ENCODE measurements at regions not wholly inside any gene's neighbourhood (a gene's known extent, or its start where the extent isn't known, plus 50 kb on each side); places are given as distances from the start of the nearest gene placed in this dataset.
"Not testable (repeated sequence)": the region's sequence is repeated elsewhere in the genome, so short reads cannot be mapped to it uniquely, and the experiment has no call there.

DNA sequence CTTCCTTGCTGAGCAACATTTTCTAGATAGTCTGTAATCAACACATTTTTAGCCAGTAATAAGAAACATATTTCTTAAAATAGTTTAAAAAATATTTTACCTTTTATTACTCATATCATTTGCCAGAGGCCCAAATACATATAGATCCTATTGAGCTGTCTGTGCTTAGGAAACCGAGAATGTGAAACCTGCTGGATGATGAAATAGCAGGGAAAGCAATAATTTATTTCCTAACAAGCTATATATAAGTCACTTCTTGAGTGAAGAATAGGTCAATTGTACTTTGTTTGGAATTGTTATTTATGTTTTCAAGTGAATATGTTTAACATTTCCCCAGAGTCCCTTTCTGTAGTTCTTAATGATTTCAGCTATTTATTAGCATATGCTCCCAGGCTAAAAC, 339.9 kb upstream of the TMPRSS15 start:
- TF ChIP-seq, protein P1, sequence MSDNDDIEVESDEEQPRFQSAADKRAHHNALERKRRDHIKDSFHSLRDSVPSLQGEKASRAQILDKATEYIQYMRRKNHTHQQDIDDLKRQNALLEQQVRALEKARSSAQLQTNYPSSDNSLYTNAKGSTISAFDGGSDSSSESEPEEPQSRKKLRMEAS (IDR thresholded peaks at IDR 0.05; ENCODE audit: low read depth, low read length): no peak
- no peak overlapping the region for H3K4me3 ChIP-seq (ENCODE audit: low read depth, low read length)
- no peak for DNase-seq (ENCODE audit: low read depth)

DNA sequence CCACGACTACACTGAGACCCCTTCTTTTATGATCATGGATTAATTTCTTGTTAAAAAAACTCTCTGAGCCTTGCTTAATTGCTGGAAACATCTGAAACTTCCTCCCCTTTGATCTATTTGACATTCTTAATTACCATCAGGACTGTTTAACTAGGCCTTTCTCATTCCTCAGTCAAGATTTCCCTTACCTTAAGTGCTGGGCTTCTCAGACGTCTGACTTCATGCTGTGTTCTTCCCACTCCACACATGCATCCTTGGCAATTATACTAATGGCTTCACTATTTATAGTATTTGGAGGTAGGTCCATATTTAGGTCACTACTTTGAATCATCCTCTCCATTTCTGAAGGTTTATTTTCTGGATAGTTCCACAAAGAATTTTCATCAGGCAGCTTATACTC, 341.3 kb upstream of the TMPRSS15 start:
- no peak overlapping the region for H3K4me3 ChIP-seq (ENCODE audit: low read depth, low read length)
- no peak for TF ChIP-seq MYC (IDR thresholded peaks at IDR 0.05; ENCODE audit: low read depth, low read length)
- TF ChIP-seq, protein P2, sequence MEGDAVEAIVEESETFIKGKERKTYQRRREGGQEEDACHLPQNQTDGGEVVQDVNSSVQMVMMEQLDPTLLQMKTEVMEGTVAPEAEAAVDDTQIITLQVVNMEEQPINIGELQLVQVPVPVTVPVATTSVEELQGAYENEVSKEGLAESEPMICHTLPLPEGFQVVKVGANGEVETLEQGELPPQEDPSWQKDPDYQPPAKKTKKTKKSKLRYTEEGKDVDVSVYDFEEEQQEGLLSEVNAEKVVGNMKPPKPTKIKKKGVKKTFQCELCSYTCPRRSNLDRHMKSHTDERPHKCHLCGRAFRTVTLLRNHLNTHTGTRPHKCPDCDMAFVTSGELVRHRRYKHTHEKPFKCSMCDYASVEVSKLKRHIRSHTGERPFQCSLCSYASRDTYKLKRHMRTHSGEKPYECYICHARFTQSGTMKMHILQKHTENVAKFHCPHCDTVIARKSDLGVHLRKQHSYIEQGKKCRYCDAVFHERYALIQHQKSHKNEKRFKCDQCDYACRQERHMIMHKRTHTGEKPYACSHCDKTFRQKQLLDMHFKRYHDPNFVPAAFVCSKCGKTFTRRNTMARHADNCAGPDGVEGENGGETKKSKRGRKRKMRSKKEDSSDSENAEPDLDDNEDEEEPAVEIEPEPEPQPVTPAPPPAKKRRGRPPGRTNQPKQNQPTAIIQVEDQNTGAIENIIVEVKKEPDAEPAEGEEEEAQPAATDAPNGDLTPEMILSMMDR (IDR thresholded peaks at IDR 0.05; ENCODE audit: low read depth, low read length): no peak
- no peak for TF ChIP-seq POLR2A (IDR thresholded peaks at IDR 0.05; ENCODE audit: extremely low read depth, insufficient read length)
- TF ChIP-seq, protein P1 (IDR thresholded peaks at IDR 0.05; ENCODE audit: low read depth, low read length): no peak
- no peak for DNase-seq (ENCODE audit: low read depth)

DNA sequence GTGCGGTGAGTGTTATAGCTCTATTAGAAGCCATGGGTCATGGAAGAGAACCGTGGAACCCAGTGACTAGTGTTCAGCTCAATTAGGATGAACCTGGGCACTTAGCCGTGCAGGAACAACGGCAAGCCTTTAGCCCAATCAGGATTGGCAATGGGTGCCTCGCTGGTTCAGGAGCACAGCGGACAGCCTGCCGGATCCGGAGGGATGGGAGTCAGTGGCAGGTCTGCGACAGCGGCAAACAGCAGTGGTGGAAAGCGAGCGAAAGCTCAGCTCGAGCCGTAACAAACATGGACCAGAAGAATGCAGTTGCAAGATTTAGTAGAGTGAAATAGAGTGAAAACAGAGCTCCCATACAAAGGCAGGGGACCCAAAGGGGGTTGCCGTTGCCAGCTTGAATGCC, 349.3 kb upstream of the TMPRSS15 start:
- H3K4me3 ChIP-seq (ENCODE audit: low read depth, low read length); DNase-seq (ENCODE audit: low read depth): not testable (repeated sequence)

DNA sequence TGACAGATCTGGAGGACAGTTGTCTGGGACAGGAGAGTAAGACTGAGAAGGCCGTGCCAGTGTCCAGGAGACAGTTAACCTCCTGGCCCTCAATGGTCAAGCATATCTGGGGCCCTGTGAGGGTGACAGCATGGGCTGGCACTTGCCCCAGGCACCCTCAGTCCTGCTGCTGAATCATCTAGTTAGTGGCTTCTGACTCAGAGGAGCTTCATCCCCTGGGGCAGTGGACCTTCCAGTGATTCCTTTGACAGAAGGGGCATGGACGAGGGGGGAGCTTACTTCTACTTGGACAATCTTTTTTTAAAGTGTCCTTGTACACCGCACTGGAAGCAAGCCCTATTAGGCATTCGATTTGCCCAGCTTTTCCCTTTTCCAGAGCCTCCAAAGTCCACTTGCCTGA, 352.7 kb upstream of the TMPRSS15 start:
- not testable (repeated sequence) for H3K4me3 ChIP-seq (ENCODE audit: low read depth, low read length); DNase-seq (ENCODE audit: low read depth)

DNA sequence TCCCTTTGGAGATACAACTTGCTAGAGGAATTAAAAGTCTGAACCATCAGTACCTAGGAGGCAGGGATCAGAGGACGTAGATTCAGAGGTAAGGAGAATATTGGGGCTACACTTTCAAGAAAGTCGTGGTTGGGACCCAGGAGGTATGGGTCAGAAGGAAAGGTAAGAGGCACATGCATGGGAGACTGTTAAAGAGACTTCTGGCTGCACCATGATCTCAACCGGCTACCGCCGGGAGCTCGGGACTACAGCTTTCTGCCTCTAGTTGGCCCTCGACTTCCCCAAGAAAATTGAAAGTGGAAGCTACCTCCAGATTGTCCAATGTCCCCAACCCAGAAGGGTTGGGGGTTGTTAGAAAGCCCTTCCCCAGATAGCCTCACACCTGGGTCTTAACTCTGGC, 355.7 kb upstream of the TMPRSS15 start:
- TF ChIP-seq, protein P2 (IDR thresholded peaks at IDR 0.05; ENCODE audit: low read depth, low read length): no peak
- TF ChIP-seq POLR2A (IDR thresholded peaks at IDR 0.05; ENCODE audit: extremely low read depth, insufficient read length) (no peak), MYC (IDR thresholded peaks at IDR 0.05; ENCODE audit: low read depth, low read length) (no peak)
- TF ChIP-seq, protein P1 (IDR thresholded peaks at IDR 0.05; ENCODE audit: low read depth, low read length): no peak
- H3K4me3 ChIP-seq (ENCODE audit: low read depth, low read length): no peak overlapping the region
- DNase-seq (ENCODE audit: low read depth): no peak

DNA sequence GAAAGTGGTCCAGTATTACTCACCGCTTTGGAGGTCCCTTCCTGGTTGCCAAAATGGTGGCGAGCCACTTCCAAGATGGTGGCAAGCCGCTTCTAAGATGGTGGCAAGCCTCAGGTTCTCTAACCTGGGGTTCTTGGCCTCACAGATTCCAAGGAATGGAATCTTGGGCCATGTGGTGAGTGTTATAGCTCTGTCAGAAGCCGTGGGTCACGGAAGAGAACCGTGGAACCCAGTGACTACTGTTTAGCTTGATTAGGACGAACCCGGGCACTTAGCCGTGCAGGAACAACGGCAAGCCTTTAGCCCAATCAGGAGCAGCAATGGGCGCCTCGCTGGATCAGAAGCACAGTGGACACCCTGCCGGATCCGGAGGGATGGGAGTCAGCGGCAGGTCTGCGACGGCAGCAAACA, 356.2 kb upstream of the TMPRSS15 start:
- TF ChIP-seq, protein P1 (IDR thresholded peaks at IDR 0.05; ENCODE audit: low read depth, low read length): no peak
- TF ChIP-seq, protein P2 (IDR thresholded peaks at IDR 0.05; ENCODE audit: low read depth, low read length): no peak
- no peak overlapping the region for H3K4me3 ChIP-seq (ENCODE audit: low read depth, low read length)
- no peak for DNase-seq (ENCODE audit: low read depth)

DNA sequence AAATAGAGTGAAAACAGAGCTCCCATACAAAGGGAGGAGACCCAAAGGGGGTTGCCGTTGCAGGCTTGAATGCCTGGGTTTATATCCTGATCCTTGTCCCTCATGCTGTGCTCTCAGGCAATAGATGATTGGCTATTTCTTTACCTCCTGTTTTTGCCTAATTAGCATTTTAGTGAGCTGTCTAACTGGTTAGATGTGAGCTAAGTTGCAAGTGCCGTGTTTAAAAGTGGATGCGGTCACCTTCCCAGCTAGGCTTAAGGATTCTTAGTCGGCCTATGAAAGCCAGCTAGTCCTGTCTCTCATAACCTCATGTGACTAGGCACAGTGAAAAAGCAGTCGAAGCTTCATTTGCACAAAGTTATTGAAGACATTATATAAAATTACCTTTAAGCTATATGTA, 356.7 kb upstream of the TMPRSS15 start:
- no peak overlapping the region for H3K4me3 ChIP-seq (ENCODE audit: low read depth, low read length)
- TF ChIP-seq, protein P2 (IDR thresholded peaks at IDR 0.05; ENCODE audit: low read depth, low read length): no peak
- TF ChIP-seq POLR2A (IDR thresholded peaks at IDR 0.05; ENCODE audit: extremely low read depth, insufficient read length) (no peak), MYC (IDR thresholded peaks at IDR 0.05; ENCODE audit: low read depth, low read length) (no peak)
- TF ChIP-seq, protein P1 (IDR thresholded peaks at IDR 0.05; ENCODE audit: low read depth, low read length): no peak

DNA sequence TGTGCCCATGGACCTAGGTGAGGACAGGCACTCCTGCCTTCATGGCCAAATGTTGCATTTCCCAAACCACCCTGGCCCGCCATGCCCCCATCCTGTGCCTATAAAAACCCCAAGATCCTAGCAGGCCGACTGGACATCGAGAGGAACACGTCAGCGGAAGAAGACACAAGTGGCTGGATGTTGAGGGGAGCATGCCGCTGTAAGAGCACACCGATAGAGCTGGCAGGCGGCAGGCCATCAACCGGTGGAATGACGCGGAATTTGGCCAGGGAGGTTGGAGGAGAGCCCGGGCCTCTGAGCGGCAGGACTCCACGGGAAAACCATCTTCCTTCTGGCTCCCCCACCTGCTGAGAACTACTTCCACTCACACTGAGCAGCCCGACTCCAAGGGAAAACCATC, 361.1 kb upstream of the TMPRSS15 start:
- DNase-seq (ENCODE audit: low read depth): no peak
- no peak overlapping the region for H3K4me3 ChIP-seq (ENCODE audit: low read depth, low read length)
- TF ChIP-seq, protein P1 (IDR thresholded peaks at IDR 0.05; ENCODE audit: low read depth, low read length): no peak
- TF ChIP-seq, protein P2 (IDR thresholded peaks at IDR 0.05; ENCODE audit: low read depth, low read length): no peak
- no peak for TF ChIP-seq MYC (IDR thresholded peaks at IDR 0.05; ENCODE audit: low read depth, low read length)
- no peak for TF ChIP-seq POLR2A (IDR thresholded peaks at IDR 0.05; ENCODE audit: extremely low read depth, insufficient read length)

More for the DNA sequence above, 356.7 kb upstream of the TMPRSS15 start:
- DNase-seq (ENCODE audit: low read depth): no peak
